Spinal cord (tissue), 9 donors: ENCODE measurements at regions not wholly inside any gene's neighbourhood (a gene's known extent, or its start where the extent isn't known, plus 50 kb on each side); places are given as distances from the start of the nearest gene placed in this dataset.

Experiments used
- DNase-seq, 6 donors: peaks; one replicate each; pipeline versions ENCODE4 v3.0.0 to v3.0.0-alpha.2; 2013 to 2015; ENCODE audit warnings: low spot score in 6 of 6, low read depth in 4 of 6
- H3K27ac ChIP-seq: one replicate; pipeline ENCODE4 v1.5.1; 2013; ENCODE audit warnings: low read depth, low read length, control low read depth
- H3K27me3 ChIP-seq: one replicate; pipeline ENCODE4 v1.6.1; 2013; ENCODE audit warnings: low read length; ENCODE audit not compliant: control insufficient read depth, insufficient read depth
- H3K36me3 ChIP-seq: one replicate; pipeline ENCODE4 v1.6.1; 2013; ENCODE audit warnings: low read length; ENCODE audit not compliant: control insufficient read depth, insufficient read depth
- H3K4me1 ChIP-seq: one replicate; pipeline ENCODE4 v1.6.1; 2013; ENCODE audit warnings: low read length; ENCODE audit not compliant: control insufficient read depth, insufficient read depth
- H3K4me3 ChIP-seq: one replicate; pipeline ENCODE4 v1.5.1; 2013; ENCODE audit warnings: low read depth, low read length, control low read depth
- H3K9me3 ChIP-seq: one replicate; pipeline ENCODE4 v1.6.1; 2013; ENCODE audit warnings: low read length; ENCODE audit not compliant: control insufficient read depth, insufficient read depth
- WGBS: methylation state at CpG from one replicate; pipeline ENCODE4 v1.1.5; 2013; ENCODE audit warnings: missing lambda C conversion rate; ENCODE audit not compliant: insufficient coverage; 5-methylcytosine and 5-hydroxymethylcytosine counted together
- donor health status: healthy.

- Histone ChIP-seq H3K4me3 (no peak overlapping the region), H3K27ac (no peak overlapping the region), H3K9me3 (no peaks in the 10 kb centered on the region), H3K36me3 (no peaks in the 10 kb centered on the region), H3K27me3 (no peaks in the 10 kb centered on the region), H3K4me1 (no peaks in the 10 kb centered on the region)
- DNase-seq, result no peak
- 100% methylated on average over 2 of the region's 2 CpGs for WGBS
Measured at GRCh38 chr9:16125629-16126028, 572.8 kb downstream of the CCDC171 start.

GRCh38 chr9:16126042-16126441 lies 573.2 kb downstream of the CCDC171 start:
- no peaks in the 10 kb centered on the region for H3K36me3 ChIP-seq
- no peak overlapping the region for H3K27ac ChIP-seq
- H3K27me3 ChIP-seq, result no peaks in the 10 kb centered on the region
- DNase-seq, result no peak
- H3K4me3 ChIP-seq, result no peak overlapping the region
- WGBS, result no CpG with 5 or more reads among the region's 2 CpGs
- H3K9me3 ChIP-seq, result no peaks in the 10 kb centered on the region
- H3K4me1 ChIP-seq, result no peaks in the 10 kb centered on the region

GRCh38 chr9:16128003-16128402 lies 575.2 kb downstream of the CCDC171 start:
- DNase-seq, result no peak
- 98% methylated on average over 6 of the region's 6 CpGs for WGBS
- Histone ChIP-seq H3K4me3 (no peak overlapping the region), H3K9me3 (no peaks in the 10 kb centered on the region), H3K36me3 (no peaks in the 10 kb centered on the region), H3K27me3 (no peaks in the 10 kb centered on the region), H3K27ac (no peak overlapping the region), H3K4me1 (no peaks in the 10 kb centered on the region)

GRCh38 chr9:16131264-16131663 lies 578.4 kb downstream of the CCDC171 start:
- WGBS, result 81% methylated on average over 4 of the region's 6 CpGs
- Histone ChIP-seq H3K4me3 (no peak overlapping the region), H3K27ac (no peak overlapping the region)

GRCh38 chr9:16132513-16132912 lies 579.7 kb downstream of the CCDC171 start:
- WGBS, result 70% methylated on average over 6 of the region's 6 CpGs
- H3K9me3 ChIP-seq, result no peaks in the 10 kb centered on the region
- no peak for DNase-seq
- H3K27me3 ChIP-seq, result no peaks in the 10 kb centered on the region
- no peak overlapping the region for H3K4me3 ChIP-seq
- H3K27ac ChIP-seq, result no peak overlapping the region
- H3K4me1 ChIP-seq, result peaks cover 7% of the 10 kb centered on the region
- H3K36me3 ChIP-seq, result no peaks in the 10 kb centered on the region

More at GRCh38 chr9:16131264-16131663, 578.4 kb downstream of the CCDC171 start:
- H3K4me1 ChIP-seq, result peaks cover 7% of the 10 kb centered on the region
- H3K36me3 ChIP-seq, result no peaks in the 10 kb centered on the region
- H3K9me3 ChIP-seq, result no peaks in the 10 kb centered on the region
- DNase-seq, result no peak
- H3K27me3 ChIP-seq, result no peaks in the 10 kb centered on the region

- Histone ChIP-seq H3K4me3 (no peak overlapping the region), H3K27ac (no peak overlapping the region), H3K4me1 (peaks cover 7% of the 10 kb centered on the region), H3K36me3 (no peaks in the 10 kb centered on the region), H3K9me3 (no peaks in the 10 kb centered on the region), H3K27me3 (no peaks in the 10 kb centered on the region)
- DNase-seq, result no peak
Measured at GRCh38 chr9:16133032-16133431, 580.2 kb downstream of the CCDC171 start.

- no peaks in the 10 kb centered on the region for H3K36me3 ChIP-seq
- peak in 1 of 6 donors; percentile 25 for DNase-seq
- no peaks in the 10 kb centered on the region for H3K9me3 ChIP-seq
- H3K27me3 ChIP-seq, result no peaks in the 10 kb centered on the region
- peaks cover 7% of the 10 kb centered on the region for H3K4me1 ChIP-seq
- 47% methylated on average over 12 of the region's 19 CpGs for WGBS
- no peak overlapping the region for H3K4me3 ChIP-seq
- H3K27ac ChIP-seq, result no peak overlapping the region
Measured at GRCh38 chr9:16133556-16134227, 580.8 kb downstream of the CCDC171 start.

- WGBS, result no CpG with 5 or more reads among the region's 4 CpGs
- Histone ChIP-seq H3K4me1 (peaks cover 7% of the 10 kb centered on the region), H3K27me3 (no peaks in the 10 kb centered on the region), H3K36me3 (no peaks in the 10 kb centered on the region), H3K9me3 (no peaks in the 10 kb centered on the region), H3K27ac (no peak overlapping the region), H3K4me3 (no peak overlapping the region)
- DNase-seq, result no peak
Measured at GRCh38 chr9:16134351-16134750, 581.5 kb downstream of the CCDC171 start.

GRCh38 chr9:16135968-16136367 lies 583.1 kb downstream of the CCDC171 start:
- H3K4me3 ChIP-seq, result no peak overlapping the region
- H3K27ac ChIP-seq, result peak overlapping the region; percentile 43
- H3K4me1 ChIP-seq, result peaks cover 7% of the 10 kb centered on the region
- H3K9me3 ChIP-seq, result no peaks in the 10 kb centered on the region
- H3K36me3 ChIP-seq, result no peaks in the 10 kb centered on the region
- WGBS, result 83% methylated on average over 1 of the region's 1 CpG
- H3K27me3 ChIP-seq, result no peaks in the 10 kb centered on the region
- DNase-seq, result no peak

GRCh38 chr9:16136451-16136850 lies 583.6 kb downstream of the CCDC171 start:
- H3K27ac ChIP-seq, result peak overlapping the region; percentile 43
- no peaks in the 10 kb centered on the region for H3K36me3 ChIP-seq
- WGBS, result 94% methylated on average over 7 of the region's 10 CpGs
- no peak for DNase-seq
- H3K27me3 ChIP-seq, result no peaks in the 10 kb centered on the region
- peaks cover 7% of the 10 kb centered on the region for H3K4me1 ChIP-seq
- no peak overlapping the region for H3K4me3 ChIP-seq
- H3K9me3 ChIP-seq, result no peaks in the 10 kb centered on the region
